HepG2 (cell line): ENCODE measurements at regions not wholly inside any gene's neighbourhood (a gene's known extent, or its start where the extent isn't known, plus 50 kb on each side); places are given as distances from the start of the nearest gene placed in this dataset.
"Not testable (repeated sequence)": the region's sequence is repeated elsewhere in the genome, so short reads cannot be mapped to it uniquely, and the experiment has no call there.

Source experiments
- ATAC-seq: fragments of 200-7000 bp; cut with Tn5 transposase; 3 replicates; pipeline ENCODE4 v1.9.1; 2020; ENCODE audit warnings: mild to moderate bottlenecking, moderate library complexity
- BruUV-seq: library from RNA; stranded (reverse); fragments of 400-500 nt; replicated peaks from 2 replicates; lab custom pipeline; 2021; lab: Mats Ljungman, UMichigan
- CTCF ChIA-PET: fragments of 300-600 bp; formaldehyde crosslinking; extraction: SDS; loops from one replicate; lab custom pipeline; 2021; ENCODE audit warnings: low total read pairs, inconsistent platforms, low intra/inter-chr PET ratio; lab: Yijun Ruan, JAX
- POLR2A ChIA-PET: fragments of 350-600 bp; sonication (Branson Sonifier 250); formaldehyde crosslinking; loops from one replicate; lab custom pipeline; 2020; ENCODE audit warnings: antibody characterized with exemption, inconsistent platforms; lab: Yijun Ruan, JAX
- DNase-seq: peaks from one replicate; pipeline ENCODE4 v3.0.0-alpha.2; 2015; ENCODE audit warnings: low spot score
- FAIRE-seq: peaks from 3 replicates; lab custom pipeline; 2011; peaks lifted over from hg19 to GRCh38; lab: Jason Lieb, UNC
- H2AFZ ChIP-seq: one replicate; pipeline ENCODE4 v1.6.1; 2011; ENCODE audit warnings: low read length, inconsistent platforms
- H3K27ac ChIP-seq: fragments of 300-600 bp; 3 replicates; pipeline ENCODE4 v1.8.0; 2011; ENCODE audit warnings: mixed run types, mild to moderate bottlenecking, mixed read lengths, low read length, inconsistent platforms; ENCODE audit not compliant: insufficient read depth; ENCODE audit errors: extremely low read length
- H3K27me3 ChIP-seq, 2 experiments: fragments of 200-600 bp in 1 of 2; 2 replicates in 1 of 2; 3 replicates in 1 of 2; pipeline versions ENCODE4 v1.6.0 to v1.8.0; 2011; ENCODE audit warnings: low read length in 2 of 2, mild to moderate bottlenecking in 2 of 2, moderate library complexity in 2 of 2, inconsistent platforms in 1 of 2; ENCODE audit not compliant: insufficient read depth in 2 of 2, control insufficient read depth in 1 of 2
- H3K36me3 ChIP-seq, 2 experiments: fragments of 200-600 bp in 1 of 2; replicated peaks in 1 of 2; 2 replicates in 1 of 2; 3 replicates in 1 of 2; pipeline versions ENCODE4 v1.5.1 to v1.8.0; 2011; ENCODE audit warnings: low read length in 2 of 2, inconsistent platforms in 1 of 2; ENCODE audit not compliant: insufficient read depth in 2 of 2, control insufficient read depth in 1 of 2
- H3K4me1 ChIP-seq: 2 replicates; pipeline ENCODE4 v1.5.1; 2012; ENCODE audit warnings: low read length, inconsistent platforms; ENCODE audit not compliant: insufficient read depth
- H3K4me2 ChIP-seq: 2 replicates; pipeline ENCODE4 v1.6.0; 2011; ENCODE audit warnings: low read depth, low read length, inconsistent platforms
- H3K4me3 ChIP-seq, 3 experiments: fragments of 200-600 bp in 1 of 3; sonication (generic), shearing (Covaris generic) in 1 of 3; replicated peaks in 1 of 3; 2 replicates each; pipeline ENCODE4 v1.5.1; 2011 to 2016; ENCODE audit warnings: low read length in 3 of 3, inconsistent platforms in 2 of 3, low read depth in 2 of 3, mild to moderate bottlenecking in 2 of 3, control low read depth in 1 of 3, mixed read lengths in 1 of 3; ENCODE audit not compliant: insufficient read depth in 1 of 3
- H3K79me2 ChIP-seq: one replicate; pipeline ENCODE4 v1.6.1; 2011; ENCODE audit warnings: low read length, inconsistent platforms; ENCODE audit not compliant: insufficient read depth
- H3K9ac ChIP-seq: 2 replicates; pipeline ENCODE4 v1.6.0; 2011; ENCODE audit warnings: mild to moderate bottlenecking, low read depth, low read length, inconsistent platforms; ENCODE audit not compliant: insufficient read depth
- H3K9me3 ChIP-seq: 2 replicates; pipeline ENCODE4 v1.5.1; 2012; ENCODE audit warnings: mild to moderate bottlenecking, low read length
- H4K20me1 ChIP-seq: 2 replicates; pipeline ENCODE4 v1.6.0; 2011; ENCODE audit warnings: inconsistent platforms, mild to moderate bottlenecking, low read length, moderate library complexity; ENCODE audit not compliant: insufficient read depth
- ARHGAP35 ChIP-seq: sonication (generic); formaldehyde crosslinking; IDR thresholded peaks from 2 replicates; pipeline ENCODE4 v1.9.0; 2022; ENCODE audit warnings: mild to moderate bottlenecking, inconsistent platforms, moderate library complexity, missing genetic modification reagents, borderline replicate concordance
- CEBPB ChIP-seq: IDR thresholded peaks from 2 replicates; pipeline ENCODE4 v1.6.1; 2011; ENCODE audit warnings: low read depth, low read length, improper control_type of control experiment, borderline replicate concordance
- CENPT ChIP-seq: sonication (generic); formaldehyde crosslinking; IDR thresholded peaks from 2 replicates; pipeline ENCODE4 v1.8.0; 2022; ENCODE audit warnings: low read depth, mild to moderate bottlenecking, moderate library complexity, missing genetic modification reagents
- FOXA1 ChIP-seq, 2 experiments: fragments of 450-650 bp in 1 of 2; sonication (generic) in 1 of 2; formaldehyde crosslinking in 1 of 2; IDR thresholded peaks; 2 replicates each; pipeline versions ENCODE4 v1.4.0 to v1.6.1; 2016 to 2020; ENCODE audit warnings: missing genetic modification reagents in 1 of 2
- FOXA3 ChIP-seq: IDR thresholded peaks from 2 replicates; pipeline ENCODE4 v1.6.1; 2016; ENCODE audit warnings: missing genetic modification reagents, missing compliant biosample characterization
- HNRNPLL ChIP-seq: fragments of 200-400 bp; formaldehyde crosslinking; IDR thresholded peaks from 2 replicates; pipeline ENCODE4 v1.6.1; 2017; ENCODE audit warnings: mild to moderate bottlenecking, low read depth, low read length; ENCODE audit not compliant: poor library complexity, severe bottlenecking
- KDM4B ChIP-seq: sonication (generic); formaldehyde crosslinking; IDR thresholded peaks from 2 replicates; pipeline ENCODE4 v1.4.0; 2020; ENCODE audit warnings: missing genetic modification reagents
- MXD1 ChIP-seq: sonication (generic); formaldehyde crosslinking; IDR thresholded peaks from 2 replicates; pipeline ENCODE4 v1.4.0; 2020; ENCODE audit warnings: mild to moderate bottlenecking, missing genetic modification reagents
- ZNF569 ChIP-seq: sonication (generic); formaldehyde crosslinking; IDR thresholded peaks from 2 replicates; pipeline ENCODE4 v1.5.0; 2020; ENCODE audit warnings: mild to moderate bottlenecking, missing genetic modification reagents, moderate library complexity, borderline replicate concordance
- WGBS: methylation state at CpG from one replicate; pipeline ENCODE4 v1.1.6; 2017; ENCODE audit warnings: low lambda C conversion rate; 5-methylcytosine and 5-hydroxymethylcytosine counted together
- in situ Hi-C: cut with HindIII; loops from 2 replicates; pipeline ENCODE4 v1.10.0; 2017; ENCODE audit warnings: low pct_unique_long_range_greater_than_20kb; ENCODE audit not compliant: extremely low pct_ligation_motif_present
- intact Hi-C: fragments of 100-400 bp; cut with micrococcal nuclease; formaldehyde crosslinking; loops from one replicate; pipeline ENCODE4 v1.10.0; 2022; ENCODE audit not compliant: unreplicated experiment
- TF ChIP-seq, protein P1 (sequence below): sonication (generic); formaldehyde crosslinking; IDR thresholded peaks from 2 replicates; pipeline ENCODE4 v1.4.0; 2020; ENCODE audit warnings: mild to moderate bottlenecking, missing genetic modification reagents
- TF ChIP-seq, protein P2 (sequence below): sonication (generic); formaldehyde crosslinking; IDR thresholded peaks from 2 replicates; pipeline ENCODE4 v1.4.0; 2020; ENCODE audit warnings: missing genetic modification reagents

- intact Hi-C loops; H3K4me1 ChIP-seq; H3K27ac ChIP-seq; FAIRE-seq; H2AFZ ChIP-seq; H3K9me3 ChIP-seq; POLR2A ChIA-PET; in situ Hi-C loops; ATAC-seq; BruUV-seq; H3K79me2 ChIP-seq; CTCF ChIA-PET; H4K20me1 ChIP-seq; H3K4me3 ChIP-seq; H3K9ac ChIP-seq; H3K36me3 ChIP-seq; TF ChIP-seq FOXA1 (IDR thresholded peaks at IDR 0.05): not testable (repeated sequence)
- peak overlapping the region; percentile 47 for H3K4me2 ChIP-seq
- H3K27me3 ChIP-seq: peaks cover 0 to 16% of the 10 kb centered on the region in 2 experiments; a peak in 1 of 5 replicates
- TF ChIP-seq FOXA1 (CRISPR knock-in tag; IDR thresholded peaks at IDR 0.05): peak; percentile 27; the same call in 1 of the 2 replicates
- peak; percentile 41; the same call in 1 of the 2 replicates for TF ChIP-seq FOXA3 (CRISPR knock-in tag)
- 8% methylated on average over 5 of the region's 7 CpGs for WGBS
- DNase-seq: peak; percentile 13
Observed at GRCh38 chr7:7042286-7042893, 140.0 kb upstream of the C1GALT1 start.

DNA sequence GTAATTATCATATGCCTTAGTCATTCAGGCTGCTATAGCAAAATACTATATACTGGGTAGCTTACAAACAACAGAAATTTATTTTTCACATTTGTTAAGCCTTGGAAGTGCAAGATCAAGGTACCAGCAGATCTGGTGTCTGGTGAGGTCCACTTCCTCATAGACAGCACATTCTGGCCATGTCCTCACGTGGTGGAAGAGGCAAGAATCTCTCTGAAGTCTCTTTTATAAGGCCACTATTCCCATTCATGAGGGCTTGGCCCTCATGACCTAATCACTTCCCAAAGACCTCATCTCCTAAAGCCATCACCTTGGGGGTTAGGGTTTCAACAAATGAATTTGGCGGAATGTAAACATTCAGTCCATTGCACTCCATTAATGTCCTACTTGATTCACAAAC, 137.5 kb upstream of the C1GALT1 start:
- intact Hi-C loops (no loop called here), in situ Hi-C loops (no loop called here)
- H2AFZ ChIP-seq: no peak overlapping the region
- peaks cover 0 to 16% of the 10 kb centered on the region in 2 experiments; a peak in 1 of 5 replicates for H3K27me3 ChIP-seq
- no peaks in the 10 kb centered on the region for H3K36me3 ChIP-seq
- no peak for DNase-seq
- no peak for ATAC-seq
- H3K4me1 ChIP-seq: no peaks in the 10 kb centered on the region
- CTCF ChIA-PET: no interaction called here
- no peaks in the 10 kb centered on the region for H4K20me1 ChIP-seq
- H3K9me3 ChIP-seq: no peaks in the 10 kb centered on the region
- H3K4me2 ChIP-seq: no peak overlapping the region
- POLR2A ChIA-PET: no interaction called here
- H3K79me2 ChIP-seq: no peaks in the 10 kb centered on the region
- WGBS: 50% methylated on average over 2 of the region's 2 CpGs
- no peak overlapping the region for H3K4me3 ChIP-seq
- no peak for FAIRE-seq
- no TSS peak for BruUV-seq
- no peak overlapping the region for H3K27ac ChIP-seq
- H3K9ac ChIP-seq: no peak overlapping the region
- TF ChIP-seq, protein P1, sequence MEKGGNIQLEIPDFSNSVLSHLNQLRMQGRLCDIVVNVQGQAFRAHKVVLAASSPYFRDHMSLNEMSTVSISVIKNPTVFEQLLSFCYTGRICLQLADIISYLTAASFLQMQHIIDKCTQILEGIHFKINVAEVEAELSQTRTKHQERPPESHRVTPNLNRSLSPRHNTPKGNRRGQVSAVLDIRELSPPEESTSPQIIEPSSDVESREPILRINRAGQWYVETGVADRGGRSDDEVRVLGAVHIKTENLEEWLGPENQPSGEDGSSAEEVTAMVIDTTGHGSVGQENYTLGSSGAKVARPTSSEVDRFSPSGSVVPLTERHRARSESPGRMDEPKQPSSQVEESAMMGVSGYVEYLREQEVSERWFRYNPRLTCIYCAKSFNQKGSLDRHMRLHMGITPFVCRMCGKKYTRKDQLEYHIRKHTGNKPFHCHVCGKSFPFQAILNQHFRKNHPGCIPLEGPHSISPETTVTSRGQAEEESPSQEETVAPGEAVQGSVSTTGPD (CRISPR knock-in tag): no peak
- TF ChIP-seq CEBPB: no peak
- TF ChIP-seq KDM4B (CRISPR knock-in tag): no peak
- TF ChIP-seq ARHGAP35 (CRISPR knock-in tag): no peak
- TF ChIP-seq MXD1 (CRISPR knock-in tag): no peak
- TF ChIP-seq HNRNPLL: no peak
- TF ChIP-seq CENPT: no peak
- TF ChIP-seq, protein P2, sequence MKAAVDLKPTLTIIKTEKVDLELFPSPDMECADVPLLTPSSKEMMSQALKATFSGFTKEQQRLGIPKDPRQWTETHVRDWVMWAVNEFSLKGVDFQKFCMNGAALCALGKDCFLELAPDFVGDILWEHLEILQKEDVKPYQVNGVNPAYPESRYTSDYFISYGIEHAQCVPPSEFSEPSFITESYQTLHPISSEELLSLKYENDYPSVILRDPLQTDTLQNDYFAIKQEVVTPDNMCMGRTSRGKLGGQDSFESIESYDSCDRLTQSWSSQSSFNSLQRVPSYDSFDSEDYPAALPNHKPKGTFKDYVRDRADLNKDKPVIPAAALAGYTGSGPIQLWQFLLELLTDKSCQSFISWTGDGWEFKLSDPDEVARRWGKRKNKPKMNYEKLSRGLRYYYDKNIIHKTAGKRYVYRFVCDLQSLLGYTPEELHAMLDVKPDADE (CRISPR knock-in tag): no peak
- no peak for TF ChIP-seq ZNF569 (CRISPR knock-in tag)
